ENCODE measurements at regions not wholly inside any gene's neighbourhood (a gene's known extent, or its start where the extent isn't known, plus 50 kb on each side); places are given as distances from the start of the nearest gene placed in this dataset.

- H3K4me1 ChIP-seq = no peaks in the 10 kb centered on the region
- TF ChIP-seq CTCF (IDR thresholded peaks at IDR 0.05; ENCODE audit: borderline replicate concordance) = no peak
- no peak for DNase-seq
These were observed 1578.8 kb upstream of the RAG2 start for GRCh38 chr11:38176686-38177322.

GRCh38 chr11:38173676-38174075 lies 1575.6 kb upstream of the RAG2 start:
- H3K27ac ChIP-seq (replicated peaks) = no peak overlapping the region
- intact Hi-C loops (cut with micrococcal nuclease) = no loop called here
- DNase-seq = no peak
- no peaks in the 10 kb centered on the region for H3K36me3 ChIP-seq
- no peak overlapping the region for H3K4me3 ChIP-seq
- no peak for TF ChIP-seq CTCF (IDR thresholded peaks at IDR 0.05; ENCODE audit: borderline replicate concordance)
- peaks cover 3% of the 10 kb centered on the region for H3K9me3 ChIP-seq (replicated peaks)
- no peaks in the 10 kb centered on the region for H3K4me1 ChIP-seq
- H3K27me3 ChIP-seq (ENCODE audit: low read depth) = no peaks in the 10 kb centered on the region

More at GRCh38 chr11:38176686-38177322, 1578.8 kb upstream of the RAG2 start:
- H3K9me3 ChIP-seq (replicated peaks) = peaks cover 3% of the 10 kb centered on the region
- H3K36me3 ChIP-seq = no peaks in the 10 kb centered on the region
- intact Hi-C loops (cut with micrococcal nuclease) = no loop called here
- no peaks in the 10 kb centered on the region for H3K27me3 ChIP-seq (ENCODE audit: low read depth)
- no peak overlapping the region for H3K4me3 ChIP-seq
- no peak overlapping the region for H3K27ac ChIP-seq (replicated peaks)

- no peak for DNase-seq
- no peaks in the 10 kb centered on the region for H3K36me3 ChIP-seq
- no peak overlapping the region for H3K27ac ChIP-seq (replicated peaks)
- no peak for TF ChIP-seq CTCF (IDR thresholded peaks at IDR 0.05; ENCODE audit: borderline replicate concordance)
- H3K27me3 ChIP-seq (ENCODE audit: low read depth) = no peaks in the 10 kb centered on the region
- intact Hi-C loops (cut with micrococcal nuclease) = no loop called here
- H3K4me3 ChIP-seq = no peak overlapping the region
- H3K9me3 ChIP-seq (replicated peaks) = peaks cover 15% of the 10 kb centered on the region
- H3K4me1 ChIP-seq = no peaks in the 10 kb centered on the region
These were observed 1571.2 kb upstream of the RAG2 start for GRCh38 chr11:38169286-38169685.

- H3K36me3 ChIP-seq = no peaks in the 10 kb centered on the region
- H3K4me1 ChIP-seq = no peaks in the 10 kb centered on the region
- H3K27me3 ChIP-seq (ENCODE audit: low read depth) = no peaks in the 10 kb centered on the region
- H3K4me3 ChIP-seq = no peak overlapping the region
- H3K9me3 ChIP-seq (replicated peaks) = peaks cover 30% of the 10 kb centered on the region
- H3K27ac ChIP-seq (replicated peaks) = no peak overlapping the region
- no peak for DNase-seq
- no peak for TF ChIP-seq CTCF (IDR thresholded peaks at IDR 0.05; ENCODE audit: borderline replicate concordance)
- intact Hi-C loops (cut with micrococcal nuclease) = no loop called here
These were observed 1565.5 kb upstream of the RAG2 start for GRCh38 chr11:38163526-38163925.

GRCh38 chr11:38160433-38160832 lies 1562.4 kb upstream of the RAG2 start:
- H3K9me3 ChIP-seq (replicated peaks) = peaks cover 24% of the 10 kb centered on the region
- no peak overlapping the region for H3K4me3 ChIP-seq
- TF ChIP-seq CTCF (IDR thresholded peaks at IDR 0.05; ENCODE audit: borderline replicate concordance) = no peak
- no peaks in the 10 kb centered on the region for H3K36me3 ChIP-seq
- H3K27ac ChIP-seq (replicated peaks) = no peak overlapping the region
- H3K4me1 ChIP-seq = no peaks in the 10 kb centered on the region
- no peaks in the 10 kb centered on the region for H3K27me3 ChIP-seq (ENCODE audit: low read depth)
- intact Hi-C loops (cut with micrococcal nuclease) = no loop called here
- DNase-seq = no peak

All from left ventricle myocardium inferior (tissue), 1 donor.